Astrocyte (in vitro differentiated cells and primary cell): ENCODE measurements at regions not wholly inside any gene's neighbourhood (a gene's known extent, or its start where the extent isn't known, plus 50 kb on each side); places are given as distances from the start of the nearest gene placed in this dataset.

ENCODE experiments used
- DNase-seq: peaks from one replicate; pipeline ENCODE4 v3.0.0-alpha.2; 2010; ENCODE audit warnings: low read depth
- FAIRE-seq: peaks from 2 replicates; lab custom pipeline; 2011; peaks lifted over from hg19 to GRCh38; lab: Jason Lieb, UNC
- H2AFZ ChIP-seq: 2 replicates; pipeline ENCODE4 v1.6.0; 2012; ENCODE audit warnings: low read depth, low read length, inconsistent platforms
- H3K27ac ChIP-seq: 2 replicates; pipeline ENCODE4 v1.5.1; 2011; ENCODE audit warnings: low read depth, low read length, inconsistent platforms
- H3K27me3 ChIP-seq: 2 replicates; pipeline ENCODE4 v1.6.0; 2011; ENCODE audit warnings: low read length, inconsistent platforms; ENCODE audit not compliant: insufficient read depth
- H3K36me3 ChIP-seq: 2 replicates; pipeline ENCODE4 v1.5.1; 2011; ENCODE audit warnings: low read length, inconsistent platforms; ENCODE audit not compliant: insufficient read depth
- H3K4me1 ChIP-seq: 2 replicates; pipeline ENCODE4 v1.5.1; 2011; ENCODE audit warnings: low read length, inconsistent platforms; ENCODE audit not compliant: insufficient read depth
- H3K4me2 ChIP-seq: 2 replicates; pipeline ENCODE4 v1.6.0; 2012; ENCODE audit warnings: low read length, inconsistent platforms
- H3K4me3 ChIP-seq: 2 replicates; pipeline ENCODE4 v1.5.1; 2011; ENCODE audit warnings: low read depth, mild to moderate bottlenecking, low read length, inconsistent platforms; ENCODE audit not compliant: insufficient read depth
- H3K79me2 ChIP-seq: 2 replicates; pipeline ENCODE4 v1.6.0; 2012; ENCODE audit warnings: mild to moderate bottlenecking, low read length, inconsistent platforms; ENCODE audit not compliant: insufficient read depth
- H3K9ac ChIP-seq: 2 replicates; pipeline ENCODE4 v1.6.0; 2012; ENCODE audit warnings: mild to moderate bottlenecking, low read length, inconsistent platforms
- H3K9me3 ChIP-seq: 2 replicates; pipeline ENCODE4 v1.5.1; 2012; ENCODE audit warnings: low read depth, mild to moderate bottlenecking, low read length, inconsistent platforms; ENCODE audit not compliant: insufficient read depth
- H4K20me1 ChIP-seq: 2 replicates; pipeline ENCODE4 v1.6.0; 2012; ENCODE audit warnings: low read length, inconsistent platforms; ENCODE audit not compliant: insufficient read depth
- H3K27ac Mint-ChIP-seq: one replicate; pipeline ENCODE4 v1.8.0; 2021; ENCODE audit warnings: mild to moderate bottlenecking, mixed read lengths; ENCODE audit not compliant: unreplicated experiment
- H3K27me3 Mint-ChIP-seq: one replicate; pipeline ENCODE4 v1.8.0; 2021; ENCODE audit warnings: low read depth, mixed read lengths; ENCODE audit not compliant: unreplicated experiment
- H3K36me3 Mint-ChIP-seq: one replicate; pipeline ENCODE4 v1.8.0; 2021; ENCODE audit warnings: low read depth, mixed read lengths; ENCODE audit not compliant: unreplicated experiment
- H3K4me1 Mint-ChIP-seq: one replicate; pipeline ENCODE4 v1.8.0; 2021; ENCODE audit warnings: low read depth, mixed read lengths; ENCODE audit not compliant: unreplicated experiment
- H3K4me3 Mint-ChIP-seq: one replicate; pipeline ENCODE4 v1.8.0; 2021; ENCODE audit warnings: mild to moderate bottlenecking, moderate library complexity, mixed read lengths; ENCODE audit not compliant: unreplicated experiment
- H3K9me3 Mint-ChIP-seq: one replicate; pipeline ENCODE4 v1.8.0; 2021; ENCODE audit warnings: mild to moderate bottlenecking, mixed read lengths; ENCODE audit not compliant: unreplicated experiment
- EZH2 ChIP-seq: IDR thresholded peaks from 2 replicates; pipeline ENCODE4 v1.6.1; 2012; ENCODE audit warnings: mild to moderate bottlenecking, low read length, inconsistent platforms; ENCODE audit not compliant: insufficient read depth
- TF ChIP-seq, protein P1 (sequence below): IDR thresholded peaks from 2 replicates; pipeline ENCODE4 v1.5.1; 2011; ENCODE audit warnings: low read depth, mild to moderate bottlenecking, inconsistent platforms, low read length, moderate library complexity; ENCODE audit not compliant: insufficient read depth

DNA sequence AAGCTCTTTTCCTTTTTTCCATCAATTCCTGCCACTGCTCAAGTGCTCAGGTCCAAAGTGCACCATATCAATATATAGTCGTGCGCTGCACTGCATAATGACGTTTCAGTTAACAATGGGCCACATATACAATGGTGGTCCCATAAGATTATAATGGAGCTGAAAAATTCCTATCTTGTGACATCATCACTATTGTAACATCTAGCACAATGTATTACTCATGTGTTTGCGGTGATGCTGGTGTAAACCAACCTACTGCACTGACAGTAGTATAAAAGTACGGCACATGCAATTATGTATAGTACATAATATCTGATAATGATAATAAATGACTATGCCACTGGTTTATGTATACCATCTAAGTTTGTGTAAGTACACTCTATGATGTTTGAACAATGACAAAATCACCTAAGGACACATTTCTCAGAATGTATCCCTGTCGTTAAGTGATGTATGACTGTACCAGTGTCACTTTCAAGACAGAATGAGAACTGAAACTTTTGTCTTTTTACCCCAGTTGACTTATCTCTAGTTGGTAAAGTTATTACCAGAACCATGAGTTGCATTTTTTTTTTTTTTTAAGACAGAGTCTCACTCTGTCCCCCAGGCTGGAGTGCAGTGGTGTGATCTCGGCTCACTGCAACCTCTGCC lies 53.7 kb upstream of the INSM2 start:
- H3K9me3 Mint-ChIP-seq: no peaks in the 10 kb centered on the region

DNA sequence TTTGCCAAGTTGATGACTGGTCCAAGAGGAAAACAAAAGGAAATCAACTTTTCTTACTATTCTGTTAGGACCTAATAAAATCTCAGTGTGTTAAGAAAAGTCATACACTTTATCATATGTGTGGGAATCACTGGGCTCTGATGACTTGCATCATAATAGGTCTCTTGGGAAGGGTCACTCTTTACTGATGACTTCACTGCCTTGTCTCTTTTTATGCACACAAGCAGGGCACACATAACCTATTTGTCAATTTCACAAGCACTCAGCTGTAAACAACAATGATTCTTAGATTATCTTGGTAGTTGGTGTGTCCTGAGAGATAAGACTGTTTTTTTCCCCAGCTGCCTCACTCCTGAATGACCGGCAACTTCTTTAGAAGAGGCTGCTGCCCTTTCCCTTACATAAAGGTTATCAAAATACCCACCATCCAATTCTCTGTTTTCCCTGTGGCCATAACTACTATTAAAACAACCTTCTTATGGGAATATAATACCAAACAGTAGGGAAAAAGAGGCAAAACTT lies 50.9 kb upstream of the INSM2 start:
- no peaks in the 10 kb centered on the region for H3K4me1 Mint-ChIP-seq
- Histone ChIP-seq H2AFZ (no peak overlapping the region), H3K27ac (no peak overlapping the region), H3K4me3 (no peak overlapping the region), H3K4me1 (no peaks in the 10 kb centered on the region), H3K9me3 (no peaks in the 10 kb centered on the region), H3K79me2 (no peaks in the 10 kb centered on the region), H3K9ac (no peak overlapping the region), H3K4me2 (no peak overlapping the region), H3K27me3 (peaks cover 3% of the 10 kb centered on the region), H4K20me1 (no peaks in the 10 kb centered on the region), H3K36me3 (no peaks in the 10 kb centered on the region)
- DNase-seq (no peak), FAIRE-seq (no peak)
- no peak overlapping the region for H3K4me3 Mint-ChIP-seq
- H3K9me3 Mint-ChIP-seq: no peaks in the 10 kb centered on the region
- H3K27me3 Mint-ChIP-seq: no peaks in the 10 kb centered on the region
- H3K36me3 Mint-ChIP-seq: no peaks in the 10 kb centered on the region
- no peak overlapping the region for H3K27ac Mint-ChIP-seq
- TF ChIP-seq, protein P1, sequence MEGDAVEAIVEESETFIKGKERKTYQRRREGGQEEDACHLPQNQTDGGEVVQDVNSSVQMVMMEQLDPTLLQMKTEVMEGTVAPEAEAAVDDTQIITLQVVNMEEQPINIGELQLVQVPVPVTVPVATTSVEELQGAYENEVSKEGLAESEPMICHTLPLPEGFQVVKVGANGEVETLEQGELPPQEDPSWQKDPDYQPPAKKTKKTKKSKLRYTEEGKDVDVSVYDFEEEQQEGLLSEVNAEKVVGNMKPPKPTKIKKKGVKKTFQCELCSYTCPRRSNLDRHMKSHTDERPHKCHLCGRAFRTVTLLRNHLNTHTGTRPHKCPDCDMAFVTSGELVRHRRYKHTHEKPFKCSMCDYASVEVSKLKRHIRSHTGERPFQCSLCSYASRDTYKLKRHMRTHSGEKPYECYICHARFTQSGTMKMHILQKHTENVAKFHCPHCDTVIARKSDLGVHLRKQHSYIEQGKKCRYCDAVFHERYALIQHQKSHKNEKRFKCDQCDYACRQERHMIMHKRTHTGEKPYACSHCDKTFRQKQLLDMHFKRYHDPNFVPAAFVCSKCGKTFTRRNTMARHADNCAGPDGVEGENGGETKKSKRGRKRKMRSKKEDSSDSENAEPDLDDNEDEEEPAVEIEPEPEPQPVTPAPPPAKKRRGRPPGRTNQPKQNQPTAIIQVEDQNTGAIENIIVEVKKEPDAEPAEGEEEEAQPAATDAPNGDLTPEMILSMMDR: no peak
- no peak for TF ChIP-seq EZH2

More for the DNA sequence above, 53.7 kb upstream of the INSM2 start:
- Mint-ChIP-seq H3K27ac (no peak overlapping the region), H3K27me3 (no peaks in the 10 kb centered on the region), H3K4me1 (no peaks in the 10 kb centered on the region), H3K4me3 (no peak overlapping the region), H3K36me3 (no peaks in the 10 kb centered on the region)
- DNase-seq: peak; percentile 22
- Histone ChIP-seq H3K9ac (no peak overlapping the region), H4K20me1 (no peaks in the 10 kb centered on the region), H2AFZ (no peak overlapping the region), H3K4me3 (no peak overlapping the region), H3K9me3 (no peaks in the 10 kb centered on the region), H3K27me3 (peaks cover 3% of the 10 kb centered on the region), H3K4me1 (no peaks in the 10 kb centered on the region), H3K79me2 (no peaks in the 10 kb centered on the region), H3K27ac (no peak overlapping the region), H3K4me2 (no peak overlapping the region), H3K36me3 (no peaks in the 10 kb centered on the region)
- TF ChIP-seq EZH2: no peak
- TF ChIP-seq, protein P1: no peak
- no peak for FAIRE-seq
